ENCODE measurements at regions not wholly inside any gene's neighbourhood (a gene's known extent, or its start where the extent isn't known, plus 50 kb on each side); places are given as distances from the start of the nearest gene placed in this dataset.
"Not testable (repeated sequence)": the region's sequence is repeated elsewhere in the genome, so short reads cannot be mapped to it uniquely, and the experiment has no call there.

DNA sequence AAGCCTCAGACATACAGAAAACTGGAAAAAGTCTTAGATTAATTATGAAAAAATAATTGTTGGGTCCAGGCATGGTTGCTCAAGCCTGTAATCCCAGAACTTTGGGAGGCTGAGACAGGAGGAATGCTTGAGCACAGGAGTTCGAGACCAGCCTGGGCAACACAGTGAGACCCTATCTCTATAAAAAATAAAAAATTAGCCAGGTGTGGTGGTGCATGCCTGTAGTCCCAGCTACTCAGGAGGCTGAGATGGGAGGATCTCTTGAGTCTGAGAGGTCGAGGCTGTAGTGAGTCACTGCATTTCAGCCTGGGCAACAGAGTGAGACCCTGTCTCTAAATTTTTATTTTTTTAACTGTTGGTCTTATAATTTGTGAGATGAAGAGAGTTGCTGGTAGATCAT, 90.6 kb upstream of the HMGA2 start:
- not testable (repeated sequence) for DNase-seq (ENCODE audit: low spot score)

DNA sequence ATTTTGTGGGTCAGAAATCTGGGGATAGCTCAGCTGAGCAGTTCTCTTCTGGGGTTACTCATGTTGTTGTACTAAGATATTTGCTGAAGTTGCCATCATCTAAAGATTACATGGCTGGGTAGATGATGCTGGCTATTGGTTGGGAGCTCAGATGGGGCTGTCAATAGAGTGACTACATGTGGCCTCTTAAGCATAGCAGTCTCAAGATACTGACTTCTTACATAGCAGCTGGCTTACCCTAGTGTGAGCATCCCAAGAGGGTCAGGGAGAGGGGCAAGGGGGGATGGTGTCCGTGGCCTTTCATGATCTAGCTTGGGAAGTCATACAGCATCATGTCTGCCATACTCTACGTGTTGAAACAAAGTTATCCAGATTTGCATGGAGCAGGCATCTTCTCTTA, 90.1 kb upstream of the HMGA2 start:
- no peak for DNase-seq (ENCODE audit: low spot score)

DNA sequence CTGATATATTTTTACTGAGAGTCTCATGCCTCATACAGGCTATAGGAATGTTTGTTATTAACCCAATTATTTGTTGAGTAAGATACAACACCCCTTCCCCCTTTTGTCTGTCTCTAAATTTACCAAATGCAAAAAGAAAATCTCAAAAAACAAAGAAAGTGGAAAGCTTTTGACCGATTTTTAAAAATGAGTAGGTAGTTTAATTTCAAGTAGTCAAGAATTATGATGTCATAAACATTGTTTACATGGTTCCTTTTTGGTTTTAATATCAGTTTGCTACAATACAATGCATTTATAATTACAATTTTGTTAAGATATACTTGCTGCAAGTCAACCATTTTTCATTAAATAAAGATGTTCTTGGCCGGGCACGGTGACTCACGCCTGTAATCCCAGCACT, 84.7 kb upstream of the HMGA2 start:
- DNase-seq (ENCODE audit: low spot score): no peak

DNA sequence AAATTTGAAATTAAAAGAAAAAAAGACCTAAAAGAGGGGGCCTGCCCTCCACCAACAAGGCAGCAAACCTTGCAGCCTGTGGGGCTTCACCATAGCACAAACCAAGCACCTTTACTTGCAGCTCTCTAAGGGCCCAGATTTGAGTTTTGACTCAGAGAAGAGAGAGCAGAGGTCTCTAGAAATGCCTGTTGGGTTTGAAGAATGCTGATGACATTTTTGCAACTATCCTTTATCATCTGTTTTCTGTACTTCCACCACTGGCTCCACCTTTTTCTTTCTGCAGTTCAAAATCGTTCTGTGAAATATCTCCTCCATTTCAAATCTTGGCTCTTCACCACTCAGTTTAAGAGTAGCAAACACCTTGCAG, 83.8 kb upstream of the HMGA2 start:
- no peak for DNase-seq (ENCODE audit: low spot score)

DNA sequence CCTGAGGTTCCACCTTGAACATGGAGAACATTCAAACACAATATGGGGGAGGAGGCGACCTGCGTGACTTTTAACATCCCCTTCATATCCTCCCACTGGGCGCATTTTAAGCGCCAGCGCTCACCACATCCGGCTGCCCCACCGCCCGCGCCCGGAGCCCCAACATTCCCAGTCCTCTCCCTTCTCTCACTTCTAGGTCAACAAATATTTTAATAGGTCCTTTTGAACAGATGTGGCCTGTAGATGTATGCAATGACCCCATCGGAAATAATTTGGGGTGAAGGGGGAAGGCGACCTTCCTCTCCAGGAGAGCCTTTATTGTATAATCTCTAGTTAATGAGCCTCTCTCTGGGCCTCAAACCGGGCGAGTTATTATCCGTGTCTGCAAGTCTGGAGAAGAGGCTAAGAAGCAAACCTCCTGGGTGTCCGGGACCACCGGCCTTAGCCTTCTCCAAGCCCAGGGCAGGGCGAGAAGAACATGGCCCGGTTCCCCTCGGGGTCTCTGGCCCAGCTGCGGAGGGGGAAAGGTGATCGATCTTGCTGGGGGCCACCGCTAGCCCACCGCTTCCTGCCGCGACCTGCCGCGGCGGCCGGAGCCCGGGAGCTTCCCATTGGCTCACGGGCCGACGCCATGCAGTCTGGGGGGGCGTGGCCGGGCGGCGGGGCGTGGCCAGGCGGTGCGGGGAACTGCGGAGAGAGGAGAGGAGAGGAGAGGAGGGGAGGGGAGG, 83.2 kb upstream of the HMGA2 start:
- DNase-seq (ENCODE audit: low spot score): peak; percentile 17

DNA sequence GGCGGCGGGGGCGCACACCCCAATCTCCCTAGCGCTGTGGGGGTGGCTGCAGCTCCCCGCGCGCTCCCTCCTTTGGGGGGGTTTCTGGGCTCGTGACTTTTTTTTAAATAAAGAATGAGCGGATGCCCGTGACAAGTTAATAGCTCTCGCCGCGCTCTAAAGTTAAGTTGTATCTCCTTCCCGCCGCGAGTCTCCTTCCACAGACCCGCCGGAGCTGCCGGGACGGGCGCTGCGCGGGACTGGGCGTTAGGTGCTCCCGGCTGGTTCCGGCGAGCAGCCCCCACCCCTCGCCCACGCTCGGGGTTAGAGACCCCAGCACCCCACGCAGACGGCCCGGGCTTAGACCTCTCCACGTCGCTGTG, 82.6 kb upstream of the HMGA2 start:
- no peak for DNase-seq (ENCODE audit: low spot score)

DNA sequence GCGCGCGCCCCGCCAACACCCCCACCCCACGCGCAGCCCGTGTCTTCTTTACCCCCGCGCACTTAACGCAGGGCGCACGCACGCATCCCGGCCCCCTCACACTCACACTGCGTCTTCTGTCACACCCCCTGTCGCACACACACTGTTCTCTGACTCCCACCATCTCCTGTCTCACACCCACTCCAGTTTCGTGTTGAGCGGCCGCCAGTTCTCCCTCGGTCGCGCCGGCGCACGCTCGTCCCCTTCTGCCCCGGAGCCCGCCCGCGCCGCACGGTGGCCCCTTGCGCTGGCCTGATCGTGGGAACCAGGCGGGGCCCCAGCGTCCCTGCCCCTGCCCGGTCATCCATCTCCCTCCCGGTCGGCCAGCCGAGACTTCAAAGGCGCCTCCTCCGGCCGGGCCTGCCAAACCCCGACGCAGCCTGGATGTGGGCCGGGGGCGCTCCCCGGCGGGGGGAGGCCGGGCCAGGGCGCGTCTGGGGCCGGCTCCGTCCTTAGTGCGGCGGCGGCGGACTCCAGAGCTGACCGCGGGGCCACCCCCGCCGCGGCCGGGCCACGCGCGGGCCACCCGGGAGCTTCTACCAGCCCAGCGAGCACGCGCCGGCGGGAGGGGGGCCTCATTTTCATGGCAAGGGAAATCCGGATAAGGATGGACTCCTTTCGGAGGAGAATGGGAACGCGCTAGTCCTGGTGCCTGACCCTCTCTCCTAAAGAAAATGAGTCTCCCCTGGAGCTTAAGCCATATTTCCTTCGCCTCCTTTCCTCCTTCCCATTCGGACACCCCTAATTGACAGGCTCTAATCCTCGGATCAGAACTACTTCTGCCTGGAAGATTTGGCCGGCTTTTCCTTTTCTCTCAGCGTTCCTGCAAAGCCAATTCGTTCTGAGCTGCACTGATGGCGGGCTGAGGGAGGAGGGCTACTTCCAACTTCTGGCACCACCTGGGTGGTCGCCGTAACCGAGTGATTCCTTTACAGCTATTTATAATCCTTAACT, 82.0 kb upstream of the HMGA2 start:
- no peak for DNase-seq (ENCODE audit: low spot score)

DNA sequence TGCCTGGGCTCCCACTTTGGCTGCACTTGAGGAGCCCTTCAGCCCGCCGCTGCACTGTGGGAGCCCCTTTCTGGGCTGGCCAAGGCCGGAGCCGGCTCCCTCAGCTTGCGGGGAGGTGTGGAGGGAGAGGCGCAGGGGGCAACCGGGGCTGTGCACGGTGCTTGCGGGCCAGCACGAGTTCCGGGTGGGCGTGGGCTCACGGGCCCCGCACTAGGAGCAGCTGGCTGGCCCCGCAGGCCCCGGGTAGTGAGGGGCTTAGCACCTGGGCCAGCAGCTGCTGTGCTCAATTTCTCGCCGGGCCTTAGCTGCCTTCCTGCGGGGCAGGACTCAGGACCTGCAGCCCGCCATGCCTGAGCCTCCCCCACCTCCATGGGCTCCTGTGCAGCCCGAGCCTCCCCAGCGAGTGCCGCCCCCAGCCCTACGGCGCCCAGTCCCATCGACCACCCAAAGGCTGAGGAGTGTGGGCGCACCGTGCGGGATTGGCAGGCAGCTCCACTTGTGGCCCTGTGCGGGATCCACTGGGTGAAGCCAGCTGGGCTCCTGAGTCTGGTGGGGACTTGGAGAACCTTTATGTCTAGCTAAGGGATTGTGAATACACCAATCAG, 79.9 kb upstream of the HMGA2 start:
- not testable (repeated sequence) for DNase-seq (ENCODE audit: low spot score)

DNA sequence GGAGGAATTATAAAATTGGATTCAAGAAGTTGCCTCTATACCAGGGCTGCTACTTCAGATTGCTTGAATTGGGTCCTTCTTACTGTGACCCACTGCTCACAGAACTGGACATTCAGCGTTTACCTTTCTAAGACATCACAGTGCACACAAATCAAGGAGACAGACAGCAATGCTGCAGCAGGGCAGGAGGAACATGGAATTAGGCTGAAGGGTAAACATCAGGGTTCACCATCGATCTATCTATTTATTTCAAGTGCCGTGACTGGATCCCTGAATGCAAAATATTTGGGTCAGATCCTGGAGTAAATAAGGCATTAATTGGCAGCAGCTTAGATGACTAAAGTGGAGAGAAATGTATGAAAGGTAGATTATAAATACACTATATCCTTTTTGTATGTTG, 76.9 kb upstream of the HMGA2 start:
- DNase-seq (ENCODE audit: low spot score): no peak

DNA sequence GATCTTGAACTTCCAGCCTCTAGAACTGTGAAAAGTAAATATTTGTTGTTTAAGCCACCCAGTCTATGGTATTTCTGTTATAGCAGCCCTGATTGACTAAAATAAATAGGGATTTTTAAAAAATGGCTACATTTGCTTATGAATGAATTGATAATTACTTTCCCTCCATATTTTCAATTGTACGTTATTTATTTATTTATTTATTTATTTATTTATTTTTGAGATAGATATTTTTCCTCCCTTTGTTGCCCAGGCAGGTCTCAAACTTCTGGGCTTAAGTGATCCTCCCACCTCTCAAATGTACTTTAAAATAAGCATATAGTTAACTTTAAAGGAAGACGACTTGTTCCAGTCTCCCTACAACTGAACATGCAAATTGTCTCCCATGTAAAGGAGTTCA, 76.0 kb upstream of the HMGA2 start:
- DNase-seq (ENCODE audit: low spot score): no peak

DNA sequence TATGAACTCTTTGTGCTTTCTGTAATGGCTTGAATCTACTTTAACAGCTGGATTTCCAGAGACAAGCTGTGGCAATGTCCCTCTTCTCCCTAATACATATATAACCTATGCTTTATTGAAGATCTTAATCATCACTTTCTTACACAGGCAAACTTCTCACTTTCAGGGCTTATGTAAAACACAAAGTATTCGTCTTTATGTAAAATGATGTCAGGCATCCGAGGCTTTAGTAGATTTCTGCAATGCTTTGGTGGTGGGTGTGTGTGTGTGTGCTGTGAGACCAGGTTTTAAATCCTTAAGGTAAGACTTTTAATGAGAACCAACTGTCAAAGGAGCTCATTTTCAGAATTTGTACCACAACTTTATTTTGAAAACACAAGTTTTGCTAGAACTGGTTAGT, 70.0 kb upstream of the HMGA2 start:
- no peak for DNase-seq (ENCODE audit: low spot score)

DNA sequence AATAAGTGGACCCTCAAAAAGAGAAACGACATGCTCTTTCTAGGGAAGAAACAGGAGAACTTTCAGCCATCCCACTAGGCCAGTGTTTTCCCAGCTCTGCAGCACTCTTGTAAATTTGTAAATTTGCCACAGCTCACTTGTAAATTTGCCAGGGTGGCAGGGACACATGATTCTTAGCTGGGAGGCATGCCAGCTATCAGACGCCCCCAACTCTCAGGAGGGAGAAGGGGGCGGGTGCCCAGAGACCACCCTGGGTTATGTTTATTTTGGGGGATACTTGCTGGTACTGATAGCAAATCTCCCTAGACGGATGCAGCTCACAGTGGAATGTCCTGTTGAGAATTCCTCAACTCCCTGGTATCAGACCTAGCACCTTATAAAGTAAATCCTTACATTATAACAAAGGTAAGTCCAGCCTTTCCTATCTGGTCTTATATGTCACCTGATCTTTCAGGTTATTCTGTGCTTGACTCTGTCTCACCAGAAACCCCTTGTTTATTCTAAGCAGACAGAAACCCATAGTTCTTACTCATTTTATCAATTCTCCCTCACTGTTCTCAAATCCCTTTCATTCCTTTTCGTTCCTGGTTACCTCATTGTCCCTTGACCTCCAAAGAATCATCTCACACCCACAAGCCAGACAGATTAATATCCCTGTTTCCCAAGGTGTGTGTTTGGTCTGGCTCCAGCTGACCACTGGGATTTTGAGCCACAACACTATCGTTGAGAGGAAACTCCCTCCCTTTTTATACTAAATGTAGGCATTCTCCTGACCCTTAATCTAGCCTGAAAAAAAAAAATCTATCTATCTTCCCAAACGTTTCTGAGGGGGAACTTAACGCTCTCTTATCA, 69.3 kb upstream of the HMGA2 start:
- DNase-seq (ENCODE audit: low spot score): no peak

DNA sequence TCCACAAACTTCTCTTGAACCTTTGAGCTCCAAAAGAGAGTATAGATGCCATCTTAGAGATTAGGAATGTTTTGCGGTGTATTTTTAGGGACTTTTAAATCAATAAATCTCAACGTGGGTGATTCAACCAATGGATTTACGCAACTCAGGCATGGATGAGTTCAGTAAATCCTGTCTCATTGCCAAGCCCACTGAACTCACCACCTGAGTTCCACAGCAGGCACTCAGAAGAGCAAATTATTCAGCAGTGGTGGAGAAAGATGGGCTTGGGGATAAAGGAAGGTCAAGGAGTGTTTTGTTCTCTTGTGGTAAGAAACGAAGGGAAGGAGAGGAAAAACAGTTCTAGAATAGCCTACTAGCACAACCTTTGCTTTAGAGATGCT, 68.7 kb upstream of the HMGA2 start:
- DNase-seq (ENCODE audit: low spot score): no peak

DNA sequence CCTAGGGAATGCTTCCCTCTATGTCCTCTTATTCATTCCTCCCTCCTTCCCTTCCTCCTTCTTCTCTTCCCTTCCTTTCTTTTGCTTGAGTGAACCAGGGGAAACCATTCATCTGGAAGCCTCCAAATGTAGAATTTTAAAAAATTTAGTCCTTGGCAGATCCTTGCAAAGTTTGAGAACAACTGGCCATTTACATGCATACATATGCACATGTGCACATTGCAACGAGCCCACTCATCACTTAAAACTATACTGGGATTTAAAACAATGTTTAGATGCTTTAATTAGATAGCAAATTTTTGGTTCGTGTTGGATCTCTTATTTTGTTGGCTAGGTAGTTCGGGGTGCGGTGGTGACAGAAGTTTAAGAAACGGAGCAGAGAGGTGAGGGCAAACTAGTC, 68.0 kb upstream of the HMGA2 start:
- no peak for DNase-seq (ENCODE audit: low spot score)

DNA sequence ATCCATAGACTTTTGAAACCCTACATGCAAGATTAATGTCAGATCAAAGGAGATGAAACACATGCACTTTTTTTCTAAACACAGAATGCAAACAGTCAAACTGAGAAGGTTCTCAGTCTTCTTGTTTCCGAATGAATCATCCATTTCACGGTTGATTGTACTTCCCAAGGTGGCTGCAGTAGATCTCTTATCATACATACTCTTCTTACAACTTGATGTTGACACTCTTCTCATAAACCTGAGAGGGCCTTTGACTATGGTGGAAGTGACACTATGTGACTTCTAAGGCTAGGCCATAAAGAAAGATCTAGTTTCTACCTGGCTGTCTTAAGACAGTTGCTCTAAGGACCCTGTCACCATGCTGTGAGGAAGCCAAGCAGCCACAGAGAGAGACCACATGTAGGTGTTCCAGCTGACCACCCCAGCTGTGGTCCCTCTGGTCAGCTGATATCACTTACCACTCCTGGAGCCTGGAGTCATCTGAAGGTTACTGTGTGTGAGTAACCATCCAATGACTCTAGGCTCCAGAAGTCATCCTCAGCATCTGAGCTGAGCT, 67.2 kb upstream of the HMGA2 start:
- no peak for DNase-seq (ENCODE audit: low spot score)

DNA sequence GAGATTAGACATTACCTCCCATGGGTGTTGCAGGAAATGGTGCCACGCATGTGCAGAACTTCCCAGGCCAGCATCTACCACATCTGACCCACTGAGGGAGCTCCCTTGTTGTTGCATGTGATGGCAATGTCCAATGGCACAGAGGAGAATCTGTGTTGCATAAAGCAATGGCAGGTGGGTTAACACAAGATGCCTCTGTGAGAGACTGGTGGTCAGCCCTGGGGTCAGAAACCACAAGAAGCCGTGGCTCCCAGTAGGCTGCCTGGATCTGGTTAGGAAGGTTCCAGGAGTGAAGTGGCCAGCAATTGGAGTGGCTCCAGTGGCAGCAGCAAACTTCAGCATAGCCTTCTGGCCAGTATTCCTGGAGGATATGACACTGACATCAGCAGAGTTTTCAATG, 65.9 kb upstream of the HMGA2 start:
- DNase-seq (ENCODE audit: low spot score): no peak

DNA sequence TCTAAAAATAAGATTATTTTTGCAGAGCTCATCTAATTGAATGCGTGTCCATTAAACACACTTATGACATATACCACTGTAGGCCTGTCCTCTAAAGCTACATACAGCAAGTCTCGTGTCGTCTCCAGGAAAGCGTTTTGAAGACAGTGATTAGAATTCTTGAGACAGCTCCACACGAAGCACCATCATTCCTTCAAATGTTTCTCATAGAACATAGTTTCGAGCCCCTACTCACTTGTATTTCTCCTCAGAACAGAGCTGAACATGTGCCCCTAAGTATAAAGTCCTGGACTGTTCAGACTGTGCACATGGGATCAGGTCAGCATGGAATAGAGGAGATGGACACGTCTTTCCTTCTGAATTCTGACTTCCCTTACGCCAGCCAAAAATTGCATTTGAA, 64.5 kb upstream of the HMGA2 start:
- DNase-seq (ENCODE audit: low spot score): no peak

DNA sequence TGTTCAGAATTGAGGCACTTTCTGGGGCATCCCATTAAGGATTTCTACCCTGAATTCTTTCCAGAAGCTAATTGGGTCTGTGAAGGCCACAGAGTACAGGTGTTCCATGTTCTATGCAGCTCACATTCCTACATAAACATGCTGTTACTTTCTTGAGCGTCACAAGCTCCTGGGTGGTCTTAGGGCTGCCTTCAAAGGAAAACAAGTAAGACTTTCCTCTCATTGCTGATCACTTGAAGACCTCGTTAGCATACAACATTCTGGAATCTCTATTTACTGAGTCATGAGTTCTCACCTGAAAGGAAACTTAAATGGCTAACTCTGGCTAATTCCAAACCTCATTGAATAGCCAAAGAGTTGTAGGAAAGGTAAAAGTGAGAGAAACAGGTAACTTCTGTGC, 63.0 kb upstream of the HMGA2 start:
- no peak for DNase-seq (ENCODE audit: low spot score)

DNA sequence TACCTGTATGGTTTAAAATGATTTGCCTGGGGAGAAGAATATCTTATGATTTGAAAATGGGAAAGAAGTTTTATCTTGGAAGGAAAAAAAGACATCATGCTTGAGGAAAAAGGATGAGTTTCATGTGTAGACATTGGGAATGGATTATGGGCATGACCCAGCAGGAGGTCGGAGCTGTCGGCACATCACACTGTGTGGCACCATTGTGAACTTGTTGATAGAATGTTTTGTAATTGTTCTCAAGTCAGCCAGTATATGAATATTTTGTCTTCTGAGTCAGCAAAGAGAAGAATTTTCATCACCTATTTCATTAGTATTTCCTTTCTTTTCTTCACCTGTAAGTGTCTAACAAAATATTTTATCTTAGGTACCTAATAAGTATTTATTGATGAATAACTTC, 60.0 kb upstream of the HMGA2 start:
- DNase-seq (ENCODE audit: low spot score): no peak

DNA sequence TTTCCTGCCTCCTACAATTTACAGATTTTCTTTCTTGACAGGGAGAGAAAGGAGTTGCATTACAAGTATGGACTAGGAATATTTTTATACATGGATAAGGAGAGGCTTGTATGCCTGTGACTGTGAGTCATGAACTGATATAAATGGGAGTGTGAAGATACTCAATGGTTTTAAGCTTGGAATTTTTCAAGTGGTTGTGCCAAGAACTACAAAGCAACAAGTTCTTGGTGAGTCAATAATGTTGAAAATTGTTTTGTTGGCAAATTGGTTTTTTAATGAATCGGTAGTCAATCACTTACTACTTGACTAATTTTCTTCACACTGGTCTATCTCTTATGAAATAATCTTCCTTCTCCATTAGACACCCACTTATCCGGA, 58.9 kb upstream of the HMGA2 start:
- DNase-seq (ENCODE audit: low spot score): no peak

DNA sequence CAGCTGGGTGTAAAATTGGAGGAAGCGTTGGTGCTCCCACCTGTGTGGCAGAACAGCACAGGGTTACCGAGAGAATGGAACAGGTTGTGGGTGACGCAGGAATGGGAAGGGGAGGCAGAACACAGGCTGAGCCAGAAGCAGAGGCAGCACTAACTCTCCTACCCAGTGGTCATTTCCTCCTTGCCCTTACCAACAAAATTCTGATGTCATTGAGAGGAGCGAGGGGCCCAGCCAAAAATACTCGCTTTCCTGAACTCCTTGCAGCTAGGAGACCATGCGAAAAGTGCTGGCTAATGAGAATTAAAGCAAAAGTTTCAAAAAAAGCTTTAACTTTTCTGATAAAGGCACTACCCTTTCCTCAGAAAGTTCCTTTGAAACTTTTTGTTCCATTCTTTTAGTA, 54.4 kb upstream of the HMGA2 start:
- no peak for DNase-seq (ENCODE audit: low spot score)
